GM23248 (cell line): ENCODE measurements at regions not wholly inside any gene's neighbourhood (a gene's known extent, or its start where the extent isn't known, plus 50 kb on each side); places are given as distances from the start of the nearest gene placed in this dataset.
"Not testable (repeated sequence)": the region's sequence is repeated elsewhere in the genome, so short reads cannot be mapped to it uniquely, and the experiment has no call there.

Source experiments
- DNase-seq: peaks from one replicate; pipeline ENCODE4 v3.0.0-alpha.2; 2015
- H2AFZ ChIP-seq: fragments of 200-600 bp; sonication (generic); 2 replicates; pipeline ENCODE4 v1.6.1; 2016; ENCODE audit warnings: antibody characterized with exemption
- H3F3A ChIP-seq: fragments of 200-600 bp; sonication (generic); 2 replicates; pipeline ENCODE4 v1.6.1; 2016; ENCODE audit warnings: mild to moderate bottlenecking, antibody characterized with exemption, mixed run types; ENCODE audit not compliant: insufficient read depth
- H3K27ac ChIP-seq: fragments of 200-600 bp; sonication (generic); 2 replicates; pipeline ENCODE4 v1.5.1; 2016; ENCODE audit warnings: mild to moderate bottlenecking
- H3K27me3 ChIP-seq: fragments of 200-600 bp; sonication (generic); replicated peaks from 2 replicates; pipeline ENCODE4 v1.6.1; 2016; ENCODE audit warnings: mild to moderate bottlenecking; ENCODE audit not compliant: insufficient read depth
- H3K36me3 ChIP-seq: fragments of 200-600 bp; sonication (generic); 2 replicates; pipeline ENCODE4 v1.6.1; 2016; ENCODE audit warnings: low read depth, mild to moderate bottlenecking
- H3K4me1 ChIP-seq: fragments of 200-600 bp; sonication (generic); 2 replicates; pipeline ENCODE4 v1.6.1; 2016; ENCODE audit warnings: mild to moderate bottlenecking; ENCODE audit not compliant: insufficient read depth
- H3K4me2 ChIP-seq: fragments of 200-600 bp; sonication (generic); one replicate; pipeline ENCODE4 v1.6.1; 2016; ENCODE audit warnings: mild to moderate bottlenecking; ENCODE audit not compliant: unreplicated experiment
- H3K4me3 ChIP-seq: fragments of 200-600 bp; sonication (generic); 2 replicates; pipeline ENCODE4 v1.5.1; 2016; ENCODE audit warnings: mild to moderate bottlenecking
- H3K79me2 ChIP-seq: fragments of 200-600 bp; sonication (generic); 2 replicates; pipeline ENCODE4 v1.6.1; 2016; ENCODE audit warnings: mild to moderate bottlenecking; ENCODE audit not compliant: insufficient read depth
- H3K9ac ChIP-seq: fragments of 200-600 bp; sonication (generic); 2 replicates; pipeline ENCODE4 v1.6.1; 2016; ENCODE audit warnings: mild to moderate bottlenecking
- H3K9me2 ChIP-seq: fragments of 200-600 bp; sonication (generic); 2 replicates; pipeline ENCODE4 v1.6.1; 2016; ENCODE audit warnings: mixed run types, mild to moderate bottlenecking, moderate library complexity; ENCODE audit not compliant: insufficient read depth
- H3K9me3 ChIP-seq: fragments of 200-600 bp; sonication (generic); one replicate; pipeline ENCODE4 v1.6.1; 2017; ENCODE audit warnings: low read depth
- H4K20me1 ChIP-seq: fragments of 200-600 bp; sonication (generic); 2 replicates; pipeline ENCODE4 v1.6.0; 2016; ENCODE audit not compliant: insufficient read depth
- EZH2 ChIP-seq: fragments of 200-600 bp; sonication (generic); IDR thresholded peaks from 2 replicates; pipeline ENCODE4 v1.6.1; 2018; ENCODE audit warnings: antibody characterized with exemption, mild to moderate bottlenecking; ENCODE audit not compliant: insufficient read depth, poor library complexity, severe bottlenecking
- EZH2phosphoT487 ChIP-seq: fragments of 200-600 bp; sonication (generic); IDR thresholded peaks from 2 replicates; pipeline ENCODE4 v1.6.1; 2018; ENCODE audit warnings: antibody characterized with exemption, moderate library complexity, mild to moderate bottlenecking, low read depth; ENCODE audit not compliant: insufficient read depth
- WGBS, 2 experiments: methylation state at CpG; one replicate each; pipeline ENCODE4 v1.1.6; 2015 to 2017; ENCODE audit warnings: low lambda C conversion rate in 2 of 2, low coverage in 1 of 2; ENCODE audit errors: missing lambda C conversion rate in 2 of 2; 5-methylcytosine and 5-hydroxymethylcytosine counted together
- in situ Hi-C: fragments of 300-500 bp; cut with MboI; formaldehyde crosslinking; loops from 2 replicates; pipeline ENCODE4 v1.15.0; 2020

- Histone ChIP-seq H3F3A (no peaks in the 10 kb centered on the region), H3K27ac (no peak overlapping the region), H3K4me1 (no peaks in the 10 kb centered on the region), H3K9ac (no peak overlapping the region), H3K9me3 (peaks cover 6% of the 10 kb centered on the region), H3K79me2 (no peaks in the 10 kb centered on the region), H3K4me3 (no peak overlapping the region), H3K4me2 (no peak overlapping the region), H3K36me3 (no peaks in the 10 kb centered on the region), H3K27me3 (no peaks in the 10 kb centered on the region), H3K9me2 (no peaks in the 10 kb centered on the region), H2AFZ (no peak overlapping the region), H4K20me1 (no peaks in the 10 kb centered on the region)
- in situ Hi-C loops, result no loop called here
- TF ChIP-seq EZH2phosphoT487, result no peak
- no peak for DNase-seq
- 40 to 49% methylated on average over 11 of the region's 11 CpGs for WGBS, 2 experiments
Measured at GRCh38 chr5:162248107-162248713, 180.6 kb downstream of the GABRG2 start.

DNA sequence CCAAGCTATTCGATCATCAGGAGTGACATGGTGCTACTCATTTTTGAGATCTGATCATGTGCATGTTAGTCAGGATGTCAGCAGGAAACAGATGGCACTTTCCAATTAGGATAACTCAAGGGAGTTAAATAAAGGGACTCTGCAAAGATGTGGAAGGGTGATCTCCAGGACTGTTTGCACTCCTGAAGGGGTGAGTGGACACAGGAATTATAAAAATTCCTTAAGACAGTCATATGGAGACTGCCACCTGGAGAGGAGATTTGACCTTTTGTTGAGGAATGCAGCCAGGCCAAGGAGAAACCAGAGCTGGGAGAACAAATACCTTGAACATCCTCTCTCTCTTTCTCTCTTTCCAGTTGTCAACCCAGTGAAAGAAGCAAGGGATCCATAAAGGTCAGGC lies 189.1 kb downstream of the GABRG2 start:
- Histone ChIP-seq H3K36me3 (no peaks in the 10 kb centered on the region), H3F3A (no peaks in the 10 kb centered on the region), H3K4me3 (no peak overlapping the region), H3K27ac (no peak overlapping the region), H4K20me1 (no peaks in the 10 kb centered on the region), H3K9me3 (no peaks in the 10 kb centered on the region), H3K9ac (no peak overlapping the region), H3K4me2 (no peak overlapping the region), H3K27me3 (no peaks in the 10 kb centered on the region), H3K9me2 (no peaks in the 10 kb centered on the region), H3K79me2 (no peaks in the 10 kb centered on the region), H3K4me1 (no peaks in the 10 kb centered on the region), H2AFZ (no peak overlapping the region)
- in situ Hi-C loops, result no loop called here
- 0 to 7% methylated on average over 1 of the region's 1 CpG for WGBS, 2 experiments
- DNase-seq, result no peak
- TF ChIP-seq EZH2, result no peak
- TF ChIP-seq EZH2phosphoT487, result no peak

DNA sequence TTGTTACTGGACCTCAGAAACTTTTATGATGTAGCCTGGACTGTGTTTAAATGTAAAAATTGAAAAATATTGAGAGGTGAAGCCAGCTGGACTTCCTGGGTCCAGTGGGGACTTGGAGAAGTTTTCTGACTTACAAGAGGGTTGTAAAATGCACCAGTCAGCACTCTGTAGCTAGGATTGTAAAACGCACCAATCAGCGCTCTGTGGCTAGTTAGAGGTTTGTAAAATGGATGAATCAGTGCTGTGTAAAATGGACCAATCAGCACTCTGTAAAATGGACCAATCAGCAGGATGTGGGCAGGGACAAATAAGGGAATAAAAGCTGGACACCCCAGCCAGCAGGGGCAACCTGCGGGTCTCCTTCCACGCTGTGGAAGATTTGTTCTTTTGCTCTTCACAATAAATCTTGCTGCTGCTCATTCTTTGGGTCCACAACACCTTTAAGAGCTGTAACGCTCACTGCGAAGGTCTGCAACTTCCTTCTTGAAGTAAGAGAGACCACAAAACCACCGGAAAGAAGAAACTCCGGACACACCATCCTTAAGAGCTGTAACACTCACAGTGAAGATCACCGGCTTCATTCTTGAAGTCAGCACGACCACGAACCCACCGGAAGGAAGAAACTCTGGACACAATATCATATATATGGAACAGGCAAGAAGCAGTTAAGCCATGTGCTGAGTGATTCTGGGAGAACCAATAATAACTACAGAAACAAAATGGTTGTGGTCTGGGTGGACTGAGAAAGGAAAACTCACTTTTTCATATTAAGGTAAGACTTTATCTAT lies 201.3 kb downstream of the GABRG2 start:
- no peaks in the 10 kb centered on the region for H4K20me1 ChIP-seq
- DNase-seq, result no peak

GRCh38 chr5:162272417-162272816 lies 204.8 kb downstream of the GABRG2 start:
- in situ Hi-C loops, result no loop called here
- no peak overlapping the region for H3K4me2 ChIP-seq
- no peak overlapping the region for H3K27ac ChIP-seq
- no peaks in the 10 kb centered on the region for H4K20me1 ChIP-seq
- no peak overlapping the region for H2AFZ ChIP-seq
- H3K36me3 ChIP-seq, result no peaks in the 10 kb centered on the region
- no peak for DNase-seq
- no peaks in the 10 kb centered on the region for H3K79me2 ChIP-seq
- no peaks in the 10 kb centered on the region for H3K9me3 ChIP-seq
- H3K9ac ChIP-seq, result no peak overlapping the region
- no peaks in the 10 kb centered on the region for H3K27me3 ChIP-seq
- H3K4me3 ChIP-seq, result no peak overlapping the region
- 8 to 13% methylated on average over 1 of the region's 1 CpG for WGBS, 2 experiments
- H3F3A ChIP-seq, result no peaks in the 10 kb centered on the region
- no peaks in the 10 kb centered on the region for H3K9me2 ChIP-seq
- TF ChIP-seq EZH2phosphoT487 (no peak), EZH2 (no peak)
- H3K4me1 ChIP-seq, result no peaks in the 10 kb centered on the region

More for the DNA sequence above, 201.3 kb downstream of the GABRG2 start:
- Histone ChIP-seq H3K9me3 (no peaks in the 10 kb centered on the region), H3K4me2 (no peak overlapping the region), H3K9ac (no peak overlapping the region), H3K79me2 (no peaks in the 10 kb centered on the region), H3K36me3 (no peaks in the 10 kb centered on the region), H3K9me2 (no peaks in the 10 kb centered on the region), H3K4me3 (no peak overlapping the region), H3K4me1 (no peaks in the 10 kb centered on the region), H3K27me3 (no peaks in the 10 kb centered on the region), H2AFZ (no peak overlapping the region), H3K27ac (no peak overlapping the region), H3F3A (no peaks in the 10 kb centered on the region)
- TF ChIP-seq EZH2phosphoT487, result no peak
- TF ChIP-seq EZH2, result no peak
- in situ Hi-C loops, result no loop called here
- 43% methylated on average over 12 of the region's 12 CpGs for WGBS, 2 experiments

- Histone ChIP-seq H3K36me3 (no peaks in the 10 kb centered on the region), H4K20me1 (no peaks in the 10 kb centered on the region), H3K4me3 (no peak overlapping the region), H3F3A (no peaks in the 10 kb centered on the region), H2AFZ (no peak overlapping the region), H3K9me2 (no peaks in the 10 kb centered on the region), H3K79me2 (no peaks in the 10 kb centered on the region), H3K27me3 (no peaks in the 10 kb centered on the region), H3K27ac (no peak overlapping the region), H3K9ac (no peak overlapping the region), H3K9me3 (no peaks in the 10 kb centered on the region), H3K4me2 (no peak overlapping the region), H3K4me1 (no peaks in the 10 kb centered on the region)
- in situ Hi-C loops, result no loop called here
- TF ChIP-seq EZH2phosphoT487 (no peak), EZH2 (no peak)
- no peak for DNase-seq
Measured at GRCh38 chr5:162274679-162275078, 207.1 kb downstream of the GABRG2 start.

- 27 to 31% methylated on average over 4 of the region's 4 CpGs for WGBS, 2 experiments
- H3K4me1 ChIP-seq, H4K20me1 ChIP-seq, H3K27me3 ChIP-seq, DNase-seq, H3K4me2 ChIP-seq, H3K36me3 ChIP-seq, H3K79me2 ChIP-seq, H3K4me3 ChIP-seq, H3K27ac ChIP-seq, H3F3A ChIP-seq, H2AFZ ChIP-seq, H3K9me3 ChIP-seq, in situ Hi-C loops, H3K9ac ChIP-seq, H3K9me2 ChIP-seq: not testable (repeated sequence)
Measured at GRCh38 chr5:162275387-162275786, 207.8 kb downstream of the GABRG2 start.
